Caco-2 (cell line): ENCODE measurements at regions not wholly inside any gene's neighbourhood (a gene's known extent, or its start where the extent isn't known, plus 50 kb on each side); places are given as distances from the start of the nearest gene placed in this dataset.

Experiments
- BruUV-seq: library from RNA; stranded (reverse); fragments of 400-500 nt; replicated peaks from 2 replicates; lab custom pipeline; 2021; lab: Mats Ljungman, UMichigan
- CTCF ChIA-PET: fragments of 300-600 bp; sonication (Branson Sonifier 250); formaldehyde crosslinking; loops from one replicate; lab custom pipeline; 2022; ENCODE audit warnings: antibody characterized with exemption; lab: Charles Lee
- POLR2A ChIA-PET: fragments of 300-600 bp; sonication (Branson Sonifier 250); formaldehyde crosslinking; loops from one replicate; lab custom pipeline; 2022; ENCODE audit warnings: antibody characterized with exemption; lab: Charles Lee
- DNase-seq, 2 experiments: peaks; one replicate each; pipeline versions ENCODE4 v3.0.0 to v3.0.0-alpha.2; 2020 to 2022
- H3K27me3 ChIP-seq: replicated peaks from 2 replicates; pipeline ENCODE4 v1.6.0; 2011; ENCODE audit warnings: low read length; ENCODE audit not compliant: control insufficient read depth, insufficient read depth
- H3K36me3 ChIP-seq: 2 replicates; pipeline ENCODE4 v1.5.1; 2011; ENCODE audit warnings: low read length; ENCODE audit not compliant: control insufficient read depth, insufficient read depth
- H3K4me1 ChIP-seq: fragments of 250-450 bp; sonication (Bioruptor Pico); 2 replicates; pipeline ENCODE4 v1.5.1; 2020; ENCODE audit warnings: mild to moderate bottlenecking
- H3K4me3 ChIP-seq: 2 replicates; pipeline ENCODE4 v1.5.1; 2011; ENCODE audit warnings: low read depth, mild to moderate bottlenecking, control low read depth, low read length
- H3K9me3 ChIP-seq: fragments of 250-450 bp; sonication (Bioruptor Pico); 2 replicates; pipeline ENCODE4 v1.5.1; 2020; ENCODE audit warnings: mild to moderate bottlenecking, moderate library complexity
- H3K27ac Mint-ChIP-seq: one replicate; pipeline ENCODE4 v1.8.0; 2022; ENCODE audit warnings: mixed read lengths; ENCODE audit not compliant: unreplicated experiment
- H3K27me3 Mint-ChIP-seq: one replicate; pipeline ENCODE4 v1.8.0; 2022; ENCODE audit warnings: mixed read lengths; ENCODE audit not compliant: insufficient read depth, unreplicated experiment
- H3K36me3 Mint-ChIP-seq: one replicate; pipeline ENCODE4 v1.8.0; 2022; ENCODE audit warnings: mild to moderate bottlenecking, mixed read lengths; ENCODE audit not compliant: insufficient read depth, unreplicated experiment
- H3K4me1 Mint-ChIP-seq: one replicate; pipeline ENCODE4 v1.8.0; 2022; ENCODE audit warnings: low read depth, mixed read lengths; ENCODE audit not compliant: unreplicated experiment
- H3K4me3 Mint-ChIP-seq: one replicate; pipeline ENCODE4 v1.8.0; 2022; ENCODE audit warnings: mild to moderate bottlenecking, moderate library complexity, mixed read lengths; ENCODE audit not compliant: unreplicated experiment
- H3K9me3 Mint-ChIP-seq: one replicate; pipeline ENCODE4 v1.8.0; 2022; ENCODE audit warnings: mixed read lengths; ENCODE audit not compliant: unreplicated experiment
- intact Hi-C: fragments of 100-400 bp; cut with micrococcal nuclease; formaldehyde crosslinking; loops from one replicate; pipeline ENCODE4 v1.10.0; 2022; ENCODE audit not compliant: unreplicated experiment
- TF ChIP-seq, protein P1 (sequence below), 2 experiments: fragments of 200-600 bp in 1 of 2; IDR thresholded peaks; 1 replicate in 1 of 2; 2 replicates in 1 of 2; pipeline versions ENCODE4 v1.5.1 to v1.8.0; 2011 to 2022; ENCODE audit warnings: antibody characterized with exemption in 1 of 2, control low read depth in 1 of 2, inconsistent platforms in 1 of 2, low read depth in 1 of 2, low read length in 1 of 2, mild to moderate bottlenecking in 1 of 2, moderate library complexity in 1 of 2; ENCODE audit not compliant: insufficient read depth in 1 of 2, severe bottlenecking in 1 of 2, unreplicated experiment in 1 of 2

GRCh38 chr3:110492876-110493275 lies 578.7 kb upstream of the NECTIN3 start:
- ChIA-PET POLR2A (no interaction called here), CTCF (no interaction called here)
- H3K27ac Mint-ChIP-seq, result no peak overlapping the region
- H3K4me3 Mint-ChIP-seq, result no peak overlapping the region
- Histone ChIP-seq H3K4me1 (no peaks in the 10 kb centered on the region), H3K4me3 (no peak overlapping the region), H3K27me3 (no peaks in the 10 kb centered on the region), H3K36me3 (no peaks in the 10 kb centered on the region), H3K9me3 (no peaks in the 10 kb centered on the region; the same call in 1 of the 2 replicates)
- peaks cover 6% of the 10 kb centered on the region for H3K4me1 Mint-ChIP-seq
- intact Hi-C loops, result no loop called here
- H3K9me3 Mint-ChIP-seq, result peaks cover 28% of the 10 kb centered on the region
- BruUV-seq, result no TSS peak
- H3K36me3 Mint-ChIP-seq, result no peaks in the 10 kb centered on the region
- H3K27me3 Mint-ChIP-seq, result no peaks in the 10 kb centered on the region
- DNase-seq, result no peak
- TF ChIP-seq, protein P1, sequence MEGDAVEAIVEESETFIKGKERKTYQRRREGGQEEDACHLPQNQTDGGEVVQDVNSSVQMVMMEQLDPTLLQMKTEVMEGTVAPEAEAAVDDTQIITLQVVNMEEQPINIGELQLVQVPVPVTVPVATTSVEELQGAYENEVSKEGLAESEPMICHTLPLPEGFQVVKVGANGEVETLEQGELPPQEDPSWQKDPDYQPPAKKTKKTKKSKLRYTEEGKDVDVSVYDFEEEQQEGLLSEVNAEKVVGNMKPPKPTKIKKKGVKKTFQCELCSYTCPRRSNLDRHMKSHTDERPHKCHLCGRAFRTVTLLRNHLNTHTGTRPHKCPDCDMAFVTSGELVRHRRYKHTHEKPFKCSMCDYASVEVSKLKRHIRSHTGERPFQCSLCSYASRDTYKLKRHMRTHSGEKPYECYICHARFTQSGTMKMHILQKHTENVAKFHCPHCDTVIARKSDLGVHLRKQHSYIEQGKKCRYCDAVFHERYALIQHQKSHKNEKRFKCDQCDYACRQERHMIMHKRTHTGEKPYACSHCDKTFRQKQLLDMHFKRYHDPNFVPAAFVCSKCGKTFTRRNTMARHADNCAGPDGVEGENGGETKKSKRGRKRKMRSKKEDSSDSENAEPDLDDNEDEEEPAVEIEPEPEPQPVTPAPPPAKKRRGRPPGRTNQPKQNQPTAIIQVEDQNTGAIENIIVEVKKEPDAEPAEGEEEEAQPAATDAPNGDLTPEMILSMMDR (IDR thresholded peaks at IDR 0.05; ENCODE audit: insufficient read depth in 1 of 2, low read depth in 1 of 2, low read length in 1 of 2, severe bottlenecking in 1 of 2, unreplicated experiment in 1 of 2), result no peak

GRCh38 chr3:110493438-110494092 lies 578.1 kb upstream of the NECTIN3 start:
- DNase-seq, result no peak
- TF ChIP-seq, protein P1 (IDR thresholded peaks at IDR 0.05; ENCODE audit: insufficient read depth in 1 of 2, low read depth in 1 of 2, low read length in 1 of 2, severe bottlenecking in 1 of 2, unreplicated experiment in 1 of 2), result no peak
- Histone ChIP-seq H3K4me1 (no peaks in the 10 kb centered on the region), H3K4me3 (no peak overlapping the region), H3K27me3 (no peaks in the 10 kb centered on the region), H3K36me3 (no peaks in the 10 kb centered on the region), H3K9me3 (no peaks in the 10 kb centered on the region)
- BruUV-seq, result no TSS peak
- Mint-ChIP-seq H3K27ac (no peak overlapping the region), H3K27me3 (no peaks in the 10 kb centered on the region), H3K36me3 (no peaks in the 10 kb centered on the region), H3K4me1 (peaks cover 6% of the 10 kb centered on the region), H3K4me3 (no peak overlapping the region), H3K9me3 (peaks cover 22% of the 10 kb centered on the region)
- ChIA-PET CTCF (no interaction called here), POLR2A (no interaction called here)
- intact Hi-C loops, result no loop called here

GRCh38 chr3:110494093-110494490 lies 577.5 kb upstream of the NECTIN3 start:
- BruUV-seq, result no TSS peak
- no peaks in the 10 kb centered on the region for H3K27me3 Mint-ChIP-seq
- CTCF ChIA-PET, result no interaction called here
- H3K36me3 Mint-ChIP-seq, result no peaks in the 10 kb centered on the region
- no peak overlapping the region for H3K4me3 Mint-ChIP-seq
- H3K9me3 Mint-ChIP-seq, result peaks cover 22% of the 10 kb centered on the region
- no peak for DNase-seq
- Histone ChIP-seq H3K9me3 (no peaks in the 10 kb centered on the region), H3K27me3 (no peaks in the 10 kb centered on the region), H3K4me1 (no peaks in the 10 kb centered on the region), H3K36me3 (no peaks in the 10 kb centered on the region), H3K4me3 (no peak overlapping the region)
- H3K4me1 Mint-ChIP-seq, result peaks cover 6% of the 10 kb centered on the region
- intact Hi-C loops, result no loop called here
- POLR2A ChIA-PET, result no interaction called here
- TF ChIP-seq, protein P1 (IDR thresholded peaks at IDR 0.05; ENCODE audit: insufficient read depth in 1 of 2, low read depth in 1 of 2, low read length in 1 of 2, severe bottlenecking in 1 of 2, unreplicated experiment in 1 of 2), result no peak
- no peak overlapping the region for H3K27ac Mint-ChIP-seq
